GM12874 (cell line): ENCODE measurements at regions not wholly inside any gene's neighbourhood (a gene's known extent, or its start where the extent isn't known, plus 50 kb on each side); places are given as distances from the start of the nearest gene placed in this dataset.

Source experiments
- CTCF ChIP-seq: IDR thresholded peaks from 2 replicates; pipeline ENCODE4 v1.5.1; 2011; ENCODE audit warnings: low read depth, mild to moderate bottlenecking, control low read depth, low read length, moderate library complexity; ENCODE audit not compliant: insufficient read depth

DNA sequence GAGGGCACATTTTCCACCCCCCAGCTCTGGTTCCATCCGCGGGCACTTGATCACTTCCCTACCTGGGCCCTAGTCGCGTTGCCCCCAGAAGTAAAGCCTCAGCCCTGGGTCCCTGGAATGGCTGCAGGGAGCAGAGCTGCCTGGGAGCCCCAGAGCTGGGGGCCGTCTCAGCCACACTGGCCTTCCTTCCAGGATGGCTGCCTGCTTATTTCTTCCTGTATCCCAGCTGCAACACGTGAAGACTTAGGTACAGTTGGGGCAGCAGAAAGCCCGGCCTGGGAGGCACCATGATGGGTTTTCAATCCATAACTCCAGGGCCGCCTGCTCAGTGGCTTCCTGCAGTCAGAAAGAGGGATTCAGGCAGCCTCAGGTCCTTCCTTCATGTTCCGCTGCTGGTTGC lies 232.3 kb downstream of the IRX2 start:
- no peak for TF ChIP-seq CTCF

DNA sequence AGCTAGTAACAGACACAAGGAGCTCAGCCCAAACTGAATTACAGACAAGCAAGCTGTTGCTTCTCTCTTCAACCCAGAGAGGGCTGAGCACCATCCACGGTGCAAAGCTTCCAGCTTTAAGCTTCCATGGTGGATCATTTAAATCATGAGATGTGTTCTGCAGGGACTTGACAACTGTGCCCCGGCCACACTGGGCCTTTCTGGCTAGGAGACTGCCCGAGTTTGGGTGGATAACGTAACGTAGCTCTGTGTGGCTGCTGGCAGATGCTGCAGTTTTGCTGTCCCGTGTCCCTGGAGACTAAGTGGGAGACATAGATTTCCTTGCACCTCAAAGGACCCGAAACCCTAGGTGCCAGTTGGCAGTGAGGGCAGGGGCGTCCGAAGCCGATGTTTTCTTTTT lies 234.0 kb downstream of the IRX2 start:
- TF ChIP-seq CTCF = no peak

- no peak for TF ChIP-seq CTCF
Measured at GRCh38 chr5:2515180-2515764, 236.2 kb downstream of the IRX2 start.

- TF ChIP-seq CTCF = no peak
Measured at GRCh38 chr5:2514484-2514883, 237.0 kb downstream of the IRX2 start.

DNA sequence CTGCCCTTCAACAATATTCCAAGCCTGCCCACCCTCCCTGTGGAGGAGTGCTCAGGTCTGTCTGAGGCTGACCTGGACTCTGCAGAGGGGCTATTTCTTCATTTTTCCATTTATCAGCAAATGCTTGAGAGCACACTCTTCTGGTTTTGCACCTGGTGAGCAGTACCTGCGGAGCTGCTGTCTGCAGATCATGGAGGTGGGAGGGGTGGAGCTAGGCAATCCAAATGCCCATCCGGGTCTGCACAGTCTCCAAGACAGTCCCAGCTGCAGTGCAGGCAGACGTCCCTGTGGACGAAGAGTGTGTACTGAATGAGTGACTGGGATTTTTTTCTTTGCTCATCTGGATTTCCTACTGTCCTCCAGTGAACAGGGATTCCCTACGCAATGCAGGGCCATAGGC lies 239.8 kb downstream of the IRX2 start:
- no peak for TF ChIP-seq CTCF

- TF ChIP-seq CTCF = no peak
Measured at GRCh38 chr5:2511126-2511525, 240.4 kb downstream of the IRX2 start.

- TF ChIP-seq CTCF = no peak
Measured at GRCh38 chr5:2509527-2509926, 241.9 kb downstream of the IRX2 start.
